Endodermal cell (in vitro differentiated cells): ENCODE measurements at regions not wholly inside any gene's neighbourhood (a gene's known extent, or its start where the extent isn't known, plus 50 kb on each side); places are given as distances from the start of the nearest gene placed in this dataset.

Experiments used
- DNase-seq: peaks from one replicate; pipeline ENCODE4 v3.0.0-alpha.2; 2017
- H3K27ac ChIP-seq: 2 replicates; pipeline ENCODE4 v1.5.1; 2013; ENCODE audit warnings: mild to moderate bottlenecking, low read depth, low read length, moderate library complexity
- H3K27me3 ChIP-seq: 2 replicates; pipeline ENCODE4 v1.6.1; 2013; ENCODE audit warnings: mild to moderate bottlenecking, low read length, moderate library complexity; ENCODE audit not compliant: insufficient read depth, control insufficient read depth, poor library complexity, severe bottlenecking
- H3K36me3 ChIP-seq: 2 replicates; pipeline ENCODE4 v1.7.0; 2013; ENCODE audit warnings: mild to moderate bottlenecking, low read length, moderate library complexity; ENCODE audit not compliant: control insufficient read depth, insufficient read depth
- H3K4me1 ChIP-seq: one replicate; pipeline ENCODE4 v1.7.0; 2013; ENCODE audit warnings: low read length; ENCODE audit not compliant: control insufficient read depth, insufficient read depth
- H3K4me3 ChIP-seq: 2 replicates; pipeline ENCODE4 v1.5.1; 2013; ENCODE audit warnings: mild to moderate bottlenecking, low read length, moderate library complexity
- H3K9ac ChIP-seq: 2 replicates; pipeline ENCODE4 v1.6.1; 2013; ENCODE audit warnings: mild to moderate bottlenecking, low read length, moderate library complexity; ENCODE audit not compliant: poor library complexity, severe bottlenecking; ENCODE audit errors: extremely low read depth
- H3K9me3 ChIP-seq: 2 replicates; pipeline ENCODE4 v1.6.1; 2013; ENCODE audit warnings: mild to moderate bottlenecking, low read length, moderate library complexity; ENCODE audit not compliant: control insufficient read depth
- H3K27ac Mint-ChIP-seq: 2 replicates; pipeline ENCODE4 v1.8.0; 2020; ENCODE audit warnings: mixed read lengths
- H3K27me3 Mint-ChIP-seq: 2 replicates; pipeline ENCODE4 v1.8.0; 2021; ENCODE audit warnings: mild to moderate bottlenecking, mixed read lengths; ENCODE audit not compliant: insufficient read depth
- H3K36me3 Mint-ChIP-seq: 2 replicates; pipeline ENCODE4 v1.8.0; 2020; ENCODE audit warnings: low read depth, mixed read lengths
- H3K4me1 Mint-ChIP-seq: 2 replicates; pipeline ENCODE4 v1.8.0; 2020; ENCODE audit warnings: mixed read lengths
- H3K4me3 Mint-ChIP-seq: 2 replicates; pipeline ENCODE4 v1.8.0; 2020; ENCODE audit warnings: mild to moderate bottlenecking, moderate library complexity, mixed read lengths
- H3K9me3 Mint-ChIP-seq: 2 replicates; pipeline ENCODE4 v1.8.0; 2020; ENCODE audit warnings: mild to moderate bottlenecking, mixed read lengths
- CTCF ChIP-seq: fragments of 200-600 bp; sonication (generic); conservative IDR thresholded peaks from 2 replicates; pipeline ENCODE4 v1.5.0; 2021; ENCODE audit warnings: antibody characterized with exemption, mild to moderate bottlenecking
- WGBS, 2 experiments: methylation state at CpG; one replicate each; pipeline versions ENCODE4 v1.1.5 to v1.1.7; 2013; ENCODE audit warnings: missing lambda C conversion rate in 2 of 2, mixed read lengths in 1 of 2; ENCODE audit not compliant: insufficient coverage in 1 of 2, insufficient read length in 1 of 2; 5-methylcytosine and 5-hydroxymethylcytosine counted together

GRCh38 chr4:78695910-78696309, 80.2 kb upstream of the BMP2K start:
- no peak for DNase-seq
- Histone ChIP-seq H3K27me3 (no peaks in the 10 kb centered on the region), H3K9ac (no peak overlapping the region), H3K36me3 (no peaks in the 10 kb centered on the region), H3K9me3 (no peaks in the 10 kb centered on the region), H3K4me3 (no peak overlapping the region), H3K27ac (no peak overlapping the region), H3K4me1 (no peaks in the 10 kb centered on the region)
- no peak overlapping the region for H3K4me3 Mint-ChIP-seq
- peaks cover 6% of the 10 kb centered on the region for H3K4me1 Mint-ChIP-seq
- H3K36me3 Mint-ChIP-seq, result no peaks in the 10 kb centered on the region
- no peak for TF ChIP-seq CTCF
- no peak overlapping the region for H3K27ac Mint-ChIP-seq
- H3K9me3 Mint-ChIP-seq, result no peaks in the 10 kb centered on the region
- WGBS, 2 experiments, result 96% methylated on average over 1 of the region's 1 CpG; no CpG with 5 or more reads in 1 of the 2 experiments
- H3K27me3 Mint-ChIP-seq, result no peaks in the 10 kb centered on the region

- Histone ChIP-seq H3K4me3 (no peak overlapping the region), H3K27ac (no peak overlapping the region), H3K27me3 (no peaks in the 10 kb centered on the region), H3K4me1 (no peaks in the 10 kb centered on the region), H3K36me3 (no peaks in the 10 kb centered on the region), H3K9ac (no peak overlapping the region), H3K9me3 (peaks cover 20% of the 10 kb centered on the region)
- no peak for DNase-seq
- Mint-ChIP-seq H3K4me3 (no peak overlapping the region), H3K4me1 (peaks cover 30% of the 10 kb centered on the region), H3K27me3 (no peaks in the 10 kb centered on the region), H3K36me3 (no peaks in the 10 kb centered on the region), H3K9me3 (peaks cover 19% of the 10 kb centered on the region), H3K27ac (no peak overlapping the region)
- no peak for TF ChIP-seq CTCF
Measured at GRCh38 chr4:78703079-78703478, 73.1 kb upstream of the BMP2K start.

GRCh38 chr4:78704317-78704716, 71.8 kb upstream of the BMP2K start:
- peaks cover 20% of the 10 kb centered on the region for H3K9me3 ChIP-seq
- TF ChIP-seq CTCF, result no peak
- no peak overlapping the region for H3K9ac ChIP-seq
- no peaks in the 10 kb centered on the region for H3K36me3 ChIP-seq
- Mint-ChIP-seq H3K27ac (no peak overlapping the region), H3K9me3 (peaks cover 19% of the 10 kb centered on the region), H3K4me1 (peaks cover 30% of the 10 kb centered on the region), H3K36me3 (no peaks in the 10 kb centered on the region), H3K27me3 (no peaks in the 10 kb centered on the region), H3K4me3 (no peak overlapping the region)
- no peaks in the 10 kb centered on the region for H3K4me1 ChIP-seq
- no peak overlapping the region for H3K27ac ChIP-seq
- DNase-seq, result no peak
- no peak overlapping the region for H3K4me3 ChIP-seq
- H3K27me3 ChIP-seq, result no peaks in the 10 kb centered on the region
